ENCODE measurements at regions not wholly inside any gene's neighbourhood (a gene's known extent, or its start where the extent isn't known, plus 50 kb on each side); places are given as distances from the start of the nearest gene placed in this dataset.
A peak's percentile ranks its signal among the peaks of the same experiment; 100 is the strongest.

DNA sequence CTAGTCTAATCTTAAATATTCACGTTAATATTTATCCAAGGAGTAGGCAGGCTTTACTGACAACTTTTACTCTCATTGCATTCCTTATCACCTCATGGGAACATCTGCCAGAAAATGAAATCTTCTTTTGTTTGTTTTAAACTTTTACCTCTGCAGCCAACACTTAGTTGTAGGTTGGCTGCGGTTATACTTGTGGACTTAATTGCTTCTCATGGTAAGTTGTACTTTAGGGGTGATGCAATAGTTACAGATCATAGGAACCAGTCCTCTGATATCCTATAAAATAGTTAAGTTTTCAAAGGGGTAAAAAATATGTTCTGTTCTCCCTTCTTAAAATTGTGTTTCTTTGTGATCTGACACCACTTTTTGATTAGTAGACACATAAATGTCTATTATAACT lies 321.9 kb downstream of the ZPLD1 start:
- TF ChIP-seq, protein P1, sequence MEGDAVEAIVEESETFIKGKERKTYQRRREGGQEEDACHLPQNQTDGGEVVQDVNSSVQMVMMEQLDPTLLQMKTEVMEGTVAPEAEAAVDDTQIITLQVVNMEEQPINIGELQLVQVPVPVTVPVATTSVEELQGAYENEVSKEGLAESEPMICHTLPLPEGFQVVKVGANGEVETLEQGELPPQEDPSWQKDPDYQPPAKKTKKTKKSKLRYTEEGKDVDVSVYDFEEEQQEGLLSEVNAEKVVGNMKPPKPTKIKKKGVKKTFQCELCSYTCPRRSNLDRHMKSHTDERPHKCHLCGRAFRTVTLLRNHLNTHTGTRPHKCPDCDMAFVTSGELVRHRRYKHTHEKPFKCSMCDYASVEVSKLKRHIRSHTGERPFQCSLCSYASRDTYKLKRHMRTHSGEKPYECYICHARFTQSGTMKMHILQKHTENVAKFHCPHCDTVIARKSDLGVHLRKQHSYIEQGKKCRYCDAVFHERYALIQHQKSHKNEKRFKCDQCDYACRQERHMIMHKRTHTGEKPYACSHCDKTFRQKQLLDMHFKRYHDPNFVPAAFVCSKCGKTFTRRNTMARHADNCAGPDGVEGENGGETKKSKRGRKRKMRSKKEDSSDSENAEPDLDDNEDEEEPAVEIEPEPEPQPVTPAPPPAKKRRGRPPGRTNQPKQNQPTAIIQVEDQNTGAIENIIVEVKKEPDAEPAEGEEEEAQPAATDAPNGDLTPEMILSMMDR (conservative IDR thresholded peaks at IDR 0.05; ENCODE audit: low read depth, low read length): no peak
- DNase-seq (ENCODE audit: low read depth): no peak
- no peak overlapping the region for H3K4me3 ChIP-seq (ENCODE audit: low read depth, low read length)

DNA sequence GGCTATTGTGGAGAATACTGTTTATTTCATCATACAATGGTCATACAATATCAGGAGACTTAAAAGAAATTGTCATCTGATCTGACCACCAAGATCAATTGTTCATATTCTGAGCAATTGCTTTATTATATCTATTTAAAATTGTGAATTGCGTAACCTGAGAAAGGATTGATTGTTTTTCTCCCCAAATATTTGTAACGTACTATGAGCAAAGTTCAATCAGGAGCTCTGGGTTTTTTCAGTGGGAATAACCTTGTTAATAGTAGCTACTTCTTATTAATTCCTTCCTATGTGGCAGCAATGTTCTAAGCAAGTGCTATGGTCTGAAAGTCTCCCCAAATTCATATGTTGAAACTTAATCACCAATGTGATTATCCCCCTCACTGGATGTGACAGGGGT lies 323.1 kb downstream of the ZPLD1 start:
- TF ChIP-seq, protein P1 (conservative IDR thresholded peaks at IDR 0.05; ENCODE audit: low read depth, low read length): no peak
- H3K4me3 ChIP-seq (ENCODE audit: low read depth, low read length): no peak overlapping the region
- no peak for DNase-seq (ENCODE audit: low read depth)

- DNase-seq (ENCODE audit: low read depth): no peak
- no peak overlapping the region for H3K4me3 ChIP-seq (ENCODE audit: low read depth, low read length)
- TF ChIP-seq, protein P1 (conservative IDR thresholded peaks at IDR 0.05; ENCODE audit: low read depth, low read length): no peak
Measured at GRCh38 chr3:102761766-102762165, 327.0 kb downstream of the ZPLD1 start.

GRCh38 chr3:102790747-102791325 lies 356.0 kb downstream of the ZPLD1 start:
- TF ChIP-seq, protein P1 (conservative IDR thresholded peaks at IDR 0.05; ENCODE audit: low read depth, low read length): no peak
- no peak overlapping the region for H3K4me3 ChIP-seq (ENCODE audit: low read depth, low read length)
- DNase-seq (ENCODE audit: low read depth): peak; percentile 1

GRCh38 chr3:102791641-102792589 lies 357.1 kb downstream of the ZPLD1 start:
- TF ChIP-seq, protein P1 (conservative IDR thresholded peaks at IDR 0.05; ENCODE audit: low read depth, low read length): no peak
- H3K4me3 ChIP-seq (ENCODE audit: low read depth, low read length): no peak overlapping the region
- peak; percentile 6 for DNase-seq (ENCODE audit: low read depth)

DNA sequence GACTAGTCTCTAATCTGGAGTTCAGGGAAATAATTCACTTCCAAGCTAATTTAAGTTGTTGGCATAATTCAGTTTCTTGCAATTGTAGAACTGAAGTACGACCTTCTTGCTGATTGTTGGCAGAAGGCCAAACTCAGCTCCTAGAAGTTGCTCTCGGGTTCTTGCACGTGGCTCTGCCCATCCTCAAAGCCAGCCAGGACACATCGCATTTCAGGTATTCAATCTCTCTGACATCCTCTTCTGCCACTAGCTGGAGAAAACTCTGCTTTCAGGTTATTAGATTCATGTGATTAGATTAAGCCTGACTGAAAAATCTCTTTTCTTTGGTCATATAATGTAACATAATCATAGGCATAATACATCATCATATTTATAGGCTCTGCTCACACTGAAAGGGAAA lies 362.0 kb downstream of the ZPLD1 start:
- no peak for DNase-seq (ENCODE audit: low read depth)
- H3K4me3 ChIP-seq (ENCODE audit: low read depth, low read length): no peak overlapping the region
- TF ChIP-seq, protein P1 (conservative IDR thresholded peaks at IDR 0.05; ENCODE audit: low read depth, low read length): no peak
